ENCODE measurements at regions not wholly inside any gene's neighbourhood (a gene's known extent, or its start where the extent isn't known, plus 50 kb on each side); places are given as distances from the start of the nearest gene placed in this dataset.

DNA sequence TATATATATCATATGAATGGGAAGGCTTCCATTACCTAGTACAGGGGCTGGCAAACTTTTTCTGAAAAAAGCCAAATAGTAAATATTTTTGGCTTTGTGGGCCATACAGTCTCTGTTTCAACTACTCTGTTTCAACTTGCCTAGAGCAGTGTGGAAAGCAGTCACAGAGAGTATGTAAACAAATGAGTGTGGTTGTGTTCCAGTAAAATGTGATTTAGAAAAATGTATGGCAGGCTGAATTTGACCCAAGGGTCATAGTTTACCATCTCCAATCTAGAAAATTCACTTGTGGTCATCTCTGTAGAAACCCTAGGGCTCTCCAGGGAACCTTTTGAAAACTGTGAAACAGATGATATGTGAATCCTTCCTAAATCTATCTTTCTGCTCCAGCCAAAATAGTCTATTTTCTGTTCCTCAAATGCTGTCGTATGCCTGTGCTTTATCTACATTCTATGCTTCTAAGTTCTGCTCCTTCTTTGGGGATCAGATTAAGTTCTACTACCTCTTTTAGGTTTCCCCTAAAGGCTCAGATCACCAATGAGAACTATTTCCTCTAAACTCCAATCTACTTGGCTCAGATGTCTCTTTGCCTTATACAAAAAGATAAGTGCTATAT, 356.2 kb downstream of the METTL15 start:
- intact Hi-C loops (cut with DNase I, micrococcal nuclease), result no loop called here
- H3K9me3 Mint-ChIP-seq, result no peaks in the 10 kb centered on the region
- TF ChIP-seq, protein P1, sequence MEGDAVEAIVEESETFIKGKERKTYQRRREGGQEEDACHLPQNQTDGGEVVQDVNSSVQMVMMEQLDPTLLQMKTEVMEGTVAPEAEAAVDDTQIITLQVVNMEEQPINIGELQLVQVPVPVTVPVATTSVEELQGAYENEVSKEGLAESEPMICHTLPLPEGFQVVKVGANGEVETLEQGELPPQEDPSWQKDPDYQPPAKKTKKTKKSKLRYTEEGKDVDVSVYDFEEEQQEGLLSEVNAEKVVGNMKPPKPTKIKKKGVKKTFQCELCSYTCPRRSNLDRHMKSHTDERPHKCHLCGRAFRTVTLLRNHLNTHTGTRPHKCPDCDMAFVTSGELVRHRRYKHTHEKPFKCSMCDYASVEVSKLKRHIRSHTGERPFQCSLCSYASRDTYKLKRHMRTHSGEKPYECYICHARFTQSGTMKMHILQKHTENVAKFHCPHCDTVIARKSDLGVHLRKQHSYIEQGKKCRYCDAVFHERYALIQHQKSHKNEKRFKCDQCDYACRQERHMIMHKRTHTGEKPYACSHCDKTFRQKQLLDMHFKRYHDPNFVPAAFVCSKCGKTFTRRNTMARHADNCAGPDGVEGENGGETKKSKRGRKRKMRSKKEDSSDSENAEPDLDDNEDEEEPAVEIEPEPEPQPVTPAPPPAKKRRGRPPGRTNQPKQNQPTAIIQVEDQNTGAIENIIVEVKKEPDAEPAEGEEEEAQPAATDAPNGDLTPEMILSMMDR (IDR thresholded peaks at IDR 0.05), result no peak
- POLR2A ChIA-PET, result no interaction called here
- H3K27ac Mint-ChIP-seq, result no peak overlapping the region
- ATAC-seq (ENCODE audit: poor library complexity), result no peak
- Histone ChIP-seq H3K4me1 (ENCODE audit: insufficient read depth, low read length) (no peaks in the 10 kb centered on the region), H3K27ac (ENCODE audit: low read depth in 1 of 2, low read length in 2 of 2) (no peak overlapping the region), H3K9me3 (ENCODE audit: control insufficient read depth in 1 of 2, insufficient read depth in 1 of 2, low read length in 2 of 2) (no peaks in the 10 kb centered on the region), H3K27me3 (ENCODE audit: control insufficient read depth in 1 of 2, insufficient read depth in 2 of 2, low read length in 2 of 2) (no peaks in the 10 kb centered on the region), H3K36me3 (ENCODE audit: insufficient read depth, low read length) (no peaks in the 10 kb centered on the region), H3K4me3 (ENCODE audit: low read length) (no peak overlapping the region)
- CTCF ChIA-PET, result no interaction called here
- H3K27me3 Mint-ChIP-seq, result no peaks in the 10 kb centered on the region
- DNase-seq, result no peak
- no peaks in the 10 kb centered on the region for H3K36me3 Mint-ChIP-seq (ENCODE audit: low read depth)
- H3K4me1 Mint-ChIP-seq (ENCODE audit: low read depth), result no peaks in the 10 kb centered on the region
- H3K4me3 Mint-ChIP-seq, result no peak overlapping the region

DNA sequence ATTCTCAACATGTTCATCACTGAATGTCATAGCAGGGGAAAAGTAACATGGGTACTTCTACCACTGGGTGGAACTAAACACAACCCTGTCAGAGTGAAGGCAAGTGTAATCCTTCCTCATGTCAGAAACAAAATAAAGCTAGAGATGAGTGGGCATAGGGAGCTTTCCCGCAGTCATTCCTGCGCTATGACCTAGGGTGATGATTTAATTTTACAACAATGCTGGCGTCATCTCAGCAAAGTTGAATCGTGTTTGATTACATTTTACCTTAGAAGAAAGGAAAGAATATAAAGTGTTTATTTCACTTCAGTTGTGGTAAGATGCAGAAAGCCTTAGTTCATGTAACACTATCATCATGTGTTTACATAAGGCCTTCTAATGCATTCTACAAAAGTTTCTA, 355.6 kb downstream of the METTL15 start:
- DNase-seq (no peak), ATAC-seq (ENCODE audit: poor library complexity) (no peak)
- no peaks in the 10 kb centered on the region for H3K27me3 Mint-ChIP-seq
- Histone ChIP-seq H3K36me3 (ENCODE audit: insufficient read depth, low read length) (no peaks in the 10 kb centered on the region), H3K9me3 (ENCODE audit: control insufficient read depth in 1 of 2, insufficient read depth in 1 of 2, low read length in 2 of 2) (no peaks in the 10 kb centered on the region), H3K4me3 (ENCODE audit: low read length) (no peak overlapping the region), H3K27ac (ENCODE audit: low read depth in 1 of 2, low read length in 2 of 2) (no peak overlapping the region), H3K27me3 (ENCODE audit: control insufficient read depth in 1 of 2, insufficient read depth in 2 of 2, low read length in 2 of 2) (no peaks in the 10 kb centered on the region), H3K4me1 (ENCODE audit: insufficient read depth, low read length) (no peaks in the 10 kb centered on the region)
- no peaks in the 10 kb centered on the region for H3K4me1 Mint-ChIP-seq (ENCODE audit: low read depth)
- ChIA-PET POLR2A (no interaction called here), CTCF (no interaction called here)
- no peaks in the 10 kb centered on the region for H3K36me3 Mint-ChIP-seq (ENCODE audit: low read depth)
- TF ChIP-seq, protein P1 (IDR thresholded peaks at IDR 0.05), result no peak
- no peak overlapping the region for H3K27ac Mint-ChIP-seq
- H3K4me3 Mint-ChIP-seq, result no peak overlapping the region
- intact Hi-C loops (cut with DNase I, micrococcal nuclease), result no loop called here
- H3K9me3 Mint-ChIP-seq, result no peaks in the 10 kb centered on the region

- Histone ChIP-seq H3K4me3 (ENCODE audit: low read length) (no peak overlapping the region), H3K9me3 (ENCODE audit: control insufficient read depth in 1 of 2, insufficient read depth in 1 of 2, low read length in 2 of 2) (no peaks in the 10 kb centered on the region), H3K27me3 (ENCODE audit: control insufficient read depth in 1 of 2, insufficient read depth in 2 of 2, low read length in 2 of 2) (no peaks in the 10 kb centered on the region), H3K27ac (ENCODE audit: low read depth in 1 of 2, low read length in 2 of 2) (no peak overlapping the region), H3K4me1 (ENCODE audit: insufficient read depth, low read length) (no peaks in the 10 kb centered on the region), H3K36me3 (ENCODE audit: insufficient read depth, low read length) (no peaks in the 10 kb centered on the region)
- H3K27me3 Mint-ChIP-seq, result no peaks in the 10 kb centered on the region
- no peak overlapping the region for H3K27ac Mint-ChIP-seq
- ATAC-seq (ENCODE audit: poor library complexity) (no peak), DNase-seq (no peak)
- POLR2A ChIA-PET, result no interaction called here
- peaks cover 3% of the 10 kb centered on the region for H3K9me3 Mint-ChIP-seq
- intact Hi-C loops (cut with DNase I, micrococcal nuclease), result no loop called here
- TF ChIP-seq, protein P1 (IDR thresholded peaks at IDR 0.05), result no peak
- H3K4me3 Mint-ChIP-seq, result no peak overlapping the region
- H3K36me3 Mint-ChIP-seq (ENCODE audit: low read depth), result no peaks in the 10 kb centered on the region
- CTCF ChIA-PET, result no interaction called here
- H3K4me1 Mint-ChIP-seq (ENCODE audit: low read depth), result no peaks in the 10 kb centered on the region
These were observed 353.7 kb downstream of the METTL15 start for GRCh38 chr11:28461846-28462245.

All from CD4-positive, alpha-beta T cell (primary cell).